Superior temporal gyrus (tissue), 1 donor: ENCODE measurements at regions not wholly inside any gene's neighbourhood (a gene's known extent, or its start where the extent isn't known, plus 50 kb on each side); places are given as distances from the start of the nearest gene placed in this dataset.
A peak's percentile ranks its signal among the peaks of the same experiment; 100 is the strongest.

Source experiments
- DNase-seq: peaks from one replicate; pipeline ENCODE4 v3.0.0-alpha.2; 2016; ENCODE audit errors: extremely low spot score

GRCh38 chr12:88947486-88948043 lies 367.3 kb upstream of the KITLG start:
- DNase-seq, result no peak

- no peak for DNase-seq
Observed at GRCh38 chr12:88946372-88946997, 366.2 kb upstream of the KITLG start.

GRCh38 chr12:88945051-88945732 lies 364.9 kb upstream of the KITLG start:
- DNase-seq, result no peak

- DNase-seq, result no peak
Observed at GRCh38 chr12:88944397-88944796, 364.1 kb upstream of the KITLG start.

GRCh38 chr12:88940854-88941253 lies 360.6 kb upstream of the KITLG start:
- DNase-seq, result no peak

- DNase-seq, result no peak
Observed at GRCh38 chr12:88935856-88936255, 355.6 kb upstream of the KITLG start.

- DNase-seq, result no peak
Observed at GRCh38 chr12:88934163-88934747, 354.0 kb upstream of the KITLG start.

GRCh38 chr12:88932457-88932856 lies 352.2 kb upstream of the KITLG start:
- DNase-seq, result no peak

- DNase-seq, result no peak
Observed at GRCh38 chr12:88931598-88931997, 351.3 kb upstream of the KITLG start.

- DNase-seq, result no peak
Observed at GRCh38 chr12:88925454-88925853, 345.2 kb upstream of the KITLG start.

GRCh38 chr12:88924162-88924561 lies 343.9 kb upstream of the KITLG start:
- DNase-seq, result no peak

GRCh38 chr12:88923631-88924030 lies 343.4 kb upstream of the KITLG start:
- no peak for DNase-seq

- DNase-seq, result no peak
Observed at GRCh38 chr12:88922816-88923215, 342.5 kb upstream of the KITLG start.

- DNase-seq, result no peak
Observed at GRCh38 chr12:88921890-88922532, 341.7 kb upstream of the KITLG start.

GRCh38 chr12:88921434-88921833 lies 341.2 kb upstream of the KITLG start:
- DNase-seq, result peak; percentile 43

- no peak for DNase-seq
Observed at GRCh38 chr12:88918161-88918560, 337.9 kb upstream of the KITLG start.

- no peak for DNase-seq
Observed at GRCh38 chr12:88914967-88915366, 334.7 kb upstream of the KITLG start.

GRCh38 chr12:88909510-88909909 lies 329.2 kb upstream of the KITLG start:
- no peak for DNase-seq

- DNase-seq, result no peak
Observed at GRCh38 chr12:88908345-88908744, 328.1 kb upstream of the KITLG start.

- no peak for DNase-seq
Observed at GRCh38 chr12:88904705-88905104, 324.4 kb upstream of the KITLG start.

- no peak for DNase-seq
Observed at GRCh38 chr12:88903333-88903732, 323.1 kb upstream of the KITLG start.

GRCh38 chr12:88897723-88898122 lies 317.5 kb upstream of the KITLG start:
- DNase-seq, result no peak

- DNase-seq, result no peak
Observed at GRCh38 chr12:88896958-88897357, 316.7 kb upstream of the KITLG start.
